Tibial artery (tissue), 4 donors: ENCODE measurements at regions not wholly inside any gene's neighbourhood (a gene's known extent, or its start where the extent isn't known, plus 50 kb on each side); places are given as distances from the start of the nearest gene placed in this dataset.
"Not testable (repeated sequence)": the region's sequence is repeated elsewhere in the genome, so short reads cannot be mapped to it uniquely, and the experiment has no call there.

ENCODE experiments used
- DNase-seq, 2 donors: peaks; one replicate each; pipeline ENCODE4 v3.0.0-alpha.2; 2019
- H3K27ac ChIP-seq, 2 donors: fragments of 200-600 bp; sonication (generic) in 1 of 2; 1 replicate in 1 of 2; 2 replicates in 1 of 2; pipeline ENCODE4 v1.5.1; 2018 to 2019; ENCODE audit warnings: mild to moderate bottlenecking in 1 of 2
- H3K27me3 ChIP-seq, 2 donors: fragments of 200-600 bp; sonication (generic) in 1 of 2; one replicate each; pipeline versions ENCODE4 v1.5.1 to v1.6.0; 2016 to 2019
- H3K36me3 ChIP-seq, 3 donors: fragments of 200-600 bp; sonication (generic) in 2 of 3; one replicate each; pipeline ENCODE4 v1.5.1; 2016 to 2019; ENCODE audit warnings: mild to moderate bottlenecking in 2 of 3
- H3K4me1 ChIP-seq, 4 donors: fragments of 200-600 bp; sonication (generic) in 2 of 4; 1 replicate in 3 of 4; 2 replicates in 1 of 4; pipeline ENCODE4 v1.5.1; 2016 to 2019
- H3K4me3 ChIP-seq, 2 donors: fragments of 200-600 bp; sonication (generic) in 1 of 2; 1 replicate in 1 of 2; 2 replicates in 1 of 2; pipeline ENCODE4 v1.5.1; 2018 to 2019; ENCODE audit warnings: mild to moderate bottlenecking in 2 of 2
- H3K9me3 ChIP-seq, 3 donors: fragments of 200-600 bp; sonication (generic) in 1 of 3; one replicate each; pipeline ENCODE4 v1.5.1; 2016 to 2019
- CTCF ChIP-seq, 2 experiments: fragments of 200-600 bp in 1 of 2; fragments of 450-650 bp in 1 of 2; IDR thresholded peaks; one replicate each; pipeline ENCODE4 v1.5.1; 2017 to 2019; ENCODE audit warnings: antibody characterized with exemption in 2 of 2, mild to moderate bottlenecking in 1 of 2, moderate library complexity in 1 of 2
- intact Hi-C: fragments of 100-400 bp; cut with DNase I; formaldehyde crosslinking; loops from one replicate; pipeline ENCODE4 v1.15.0; 2023; ENCODE audit warnings: low total_unique reads

- Histone ChIP-seq H3K27me3 (no peaks in the 10 kb centered on the region), H3K27ac (no peak overlapping the region), H3K4me1 (no peaks in the 10 kb centered on the region), H3K36me3 (no peaks in the 10 kb centered on the region), H3K9me3 (no peaks in the 10 kb centered on the region), H3K4me3 (no peak overlapping the region)
- intact Hi-C loops = no loop called here
- no peak for DNase-seq
- no peak for TF ChIP-seq CTCF (IDR thresholded peaks at IDR 0.05)
Observed at GRCh38 chr3:144968750-144969350, 997.2 kb downstream of the DIPK2A start.

- intact Hi-C loops, H3K36me3 ChIP-seq, H3K4me3 ChIP-seq, H3K27ac ChIP-seq, DNase-seq, H3K4me1 ChIP-seq, H3K9me3 ChIP-seq, H3K27me3 ChIP-seq: not testable (repeated sequence)
Observed at GRCh38 chr3:144984481-144984880, 1012.9 kb downstream of the DIPK2A start.

- no peak overlapping the region for H3K27ac ChIP-seq
- no peak for DNase-seq
- H3K9me3 ChIP-seq = no peaks in the 10 kb centered on the region
- no peak overlapping the region for H3K4me3 ChIP-seq
- no peaks in the 10 kb centered on the region for H3K27me3 ChIP-seq
- TF ChIP-seq CTCF (IDR thresholded peaks at IDR 0.05) = no peak
- H3K36me3 ChIP-seq = no peaks in the 10 kb centered on the region
- no peaks in the 10 kb centered on the region for H3K4me1 ChIP-seq
- intact Hi-C loops = no loop called here
Observed at GRCh38 chr3:144989807-144990206, 1018.2 kb downstream of the DIPK2A start.

GRCh38 chr3:144995856-144996255 lies 1024.2 kb downstream of the DIPK2A start:
- no peaks in the 10 kb centered on the region for H3K36me3 ChIP-seq
- no peaks in the 10 kb centered on the region for H3K9me3 ChIP-seq
- intact Hi-C loops = no loop called here
- H3K27me3 ChIP-seq = no peaks in the 10 kb centered on the region
- DNase-seq = no peak
- H3K4me1 ChIP-seq = no peaks in the 10 kb centered on the region
- H3K4me3 ChIP-seq = no peak overlapping the region
- H3K27ac ChIP-seq = no peak overlapping the region
- TF ChIP-seq CTCF (IDR thresholded peaks at IDR 0.05) = no peak

- TF ChIP-seq CTCF (IDR thresholded peaks at IDR 0.05) = no peak
- Histone ChIP-seq H3K4me3 (no peak overlapping the region), H3K27ac (no peak overlapping the region), H3K9me3 (peaks cover 0 to 7% (median 5%) of the 10 kb centered on the region in 3 donors), H3K27me3 (no peaks in the 10 kb centered on the region), H3K36me3 (no peaks in the 10 kb centered on the region), H3K4me1 (no peaks in the 10 kb centered on the region)
- no peak for DNase-seq
- intact Hi-C loops = no loop called here
Observed at GRCh38 chr3:145005427-145005826, 1033.8 kb downstream of the DIPK2A start.

GRCh38 chr3:145006271-145006670 lies 1034.6 kb downstream of the DIPK2A start:
- Histone ChIP-seq H3K36me3 (no peaks in the 10 kb centered on the region), H3K27ac (no peak overlapping the region), H3K4me1 (no peaks in the 10 kb centered on the region), H3K4me3 (no peak overlapping the region), H3K9me3 (peaks cover 0 to 7% (median 5%) of the 10 kb centered on the region in 3 donors), H3K27me3 (no peaks in the 10 kb centered on the region)
- intact Hi-C loops = no loop called here
- TF ChIP-seq CTCF (IDR thresholded peaks at IDR 0.05) = no peak
- DNase-seq = no peak
